ENCODE measurements at regions not wholly inside any gene's neighbourhood (a gene's known extent, or its start where the extent isn't known, plus 50 kb on each side); places are given as distances from the start of the nearest gene placed in this dataset.

GRCh38 chr21:25496825-25497482 is 110.3 kb downstream of the MRPL39 start:
- TF ChIP-seq, protein P1, sequence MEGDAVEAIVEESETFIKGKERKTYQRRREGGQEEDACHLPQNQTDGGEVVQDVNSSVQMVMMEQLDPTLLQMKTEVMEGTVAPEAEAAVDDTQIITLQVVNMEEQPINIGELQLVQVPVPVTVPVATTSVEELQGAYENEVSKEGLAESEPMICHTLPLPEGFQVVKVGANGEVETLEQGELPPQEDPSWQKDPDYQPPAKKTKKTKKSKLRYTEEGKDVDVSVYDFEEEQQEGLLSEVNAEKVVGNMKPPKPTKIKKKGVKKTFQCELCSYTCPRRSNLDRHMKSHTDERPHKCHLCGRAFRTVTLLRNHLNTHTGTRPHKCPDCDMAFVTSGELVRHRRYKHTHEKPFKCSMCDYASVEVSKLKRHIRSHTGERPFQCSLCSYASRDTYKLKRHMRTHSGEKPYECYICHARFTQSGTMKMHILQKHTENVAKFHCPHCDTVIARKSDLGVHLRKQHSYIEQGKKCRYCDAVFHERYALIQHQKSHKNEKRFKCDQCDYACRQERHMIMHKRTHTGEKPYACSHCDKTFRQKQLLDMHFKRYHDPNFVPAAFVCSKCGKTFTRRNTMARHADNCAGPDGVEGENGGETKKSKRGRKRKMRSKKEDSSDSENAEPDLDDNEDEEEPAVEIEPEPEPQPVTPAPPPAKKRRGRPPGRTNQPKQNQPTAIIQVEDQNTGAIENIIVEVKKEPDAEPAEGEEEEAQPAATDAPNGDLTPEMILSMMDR (IDR thresholded peaks at IDR 0.05), result no peak
- no peak for TF ChIP-seq POLR2AphosphoS5 (IDR thresholded peaks at IDR 0.05; ENCODE audit: insufficient read depth in 1 of 2, low read depth in 1 of 2)
- TF ChIP-seq POLR2A (IDR thresholded peaks at IDR 0.05), result no peak
- no peak overlapping the region for H3K27ac ChIP-seq
- H3K36me3 ChIP-seq, result no peaks in the 10 kb centered on the region
- H3K9me3 ChIP-seq, result no peaks in the 10 kb centered on the region
- H3K4me1 ChIP-seq, result no peaks in the 10 kb centered on the region
- intact Hi-C loops (cut with DNase I), result no loop called here
- H3K27me3 ChIP-seq, result no peaks in the 10 kb centered on the region
- H3K4me3 ChIP-seq, result no peak overlapping the region
- DNase-seq (ENCODE audit: extremely low spot score in 2 of 2), result no peak

DNA sequence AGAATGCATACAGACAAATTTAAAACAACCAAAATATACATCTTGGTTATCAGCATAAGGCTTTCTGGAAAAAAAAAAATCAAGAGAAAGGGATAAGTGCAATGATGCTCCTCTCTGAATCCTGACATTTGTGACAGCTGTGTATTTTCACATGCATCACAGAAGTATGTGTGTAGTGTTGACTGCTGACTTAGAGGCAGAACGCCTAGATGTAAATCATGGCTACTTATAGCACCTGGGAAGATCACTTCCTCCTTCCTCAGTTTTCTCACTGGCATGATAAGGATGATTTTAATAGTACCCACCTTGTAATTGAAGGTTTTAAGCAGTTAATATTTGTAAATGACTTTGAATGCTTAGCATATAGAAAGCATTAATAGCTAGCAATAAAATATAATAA is 112.5 kb downstream of the MRPL39 start:
- TF ChIP-seq POLR2A (IDR thresholded peaks at IDR 0.05), result no peak
- no peak for TF ChIP-seq POLR2AphosphoS5 (IDR thresholded peaks at IDR 0.05; ENCODE audit: insufficient read depth in 1 of 2, low read depth in 1 of 2)
- TF ChIP-seq, protein P1 (IDR thresholded peaks at IDR 0.05), result no peak
- intact Hi-C loops (cut with DNase I), result no loop called here
- Histone ChIP-seq H3K4me3 (no peak overlapping the region), H3K4me1 (no peaks in the 10 kb centered on the region), H3K9me3 (no peaks in the 10 kb centered on the region), H3K36me3 (no peaks in the 10 kb centered on the region), H3K27me3 (no peaks in the 10 kb centered on the region), H3K27ac (no peak overlapping the region)
- no peak for DNase-seq (ENCODE audit: extremely low spot score in 2 of 2)

GRCh38 chr21:25493722-25494121 is 113.6 kb downstream of the MRPL39 start:
- intact Hi-C loops (cut with DNase I), result no loop called here
- DNase-seq (ENCODE audit: extremely low spot score in 2 of 2), result no peak
- TF ChIP-seq POLR2A (IDR thresholded peaks at IDR 0.05), result no peak
- TF ChIP-seq POLR2AphosphoS5 (IDR thresholded peaks at IDR 0.05; ENCODE audit: insufficient read depth in 1 of 2, low read depth in 1 of 2), result no peak
- TF ChIP-seq, protein P1 (IDR thresholded peaks at IDR 0.05), result no peak
- Histone ChIP-seq H3K4me1 (no peaks in the 10 kb centered on the region), H3K27ac (no peak overlapping the region), H3K36me3 (no peaks in the 10 kb centered on the region), H3K4me3 (no peak overlapping the region), H3K27me3 (no peaks in the 10 kb centered on the region), H3K9me3 (no peaks in the 10 kb centered on the region)

DNA sequence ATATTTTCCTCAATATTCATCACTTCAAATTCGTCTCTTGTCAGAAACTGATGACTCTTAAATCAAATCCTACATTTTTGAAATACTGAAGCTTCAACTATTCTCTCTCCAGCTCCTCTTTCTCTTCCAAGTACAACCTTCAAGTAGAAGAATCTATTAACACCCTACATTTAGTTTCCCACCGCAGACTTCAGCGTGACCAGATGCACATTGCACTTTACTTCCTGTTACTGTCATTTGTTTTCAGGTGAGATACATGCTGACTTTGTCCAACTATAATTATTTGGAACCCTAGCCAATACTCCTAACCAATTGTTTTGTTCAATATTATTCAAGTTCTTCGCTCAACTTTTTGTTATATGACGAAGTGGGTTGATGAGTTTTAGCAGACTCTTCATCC is 116.0 kb downstream of the MRPL39 start:
- Histone ChIP-seq H3K4me3 (no peak overlapping the region), H3K4me1 (no peaks in the 10 kb centered on the region), H3K27me3 (no peaks in the 10 kb centered on the region), H3K36me3 (no peaks in the 10 kb centered on the region), H3K27ac (no peak overlapping the region), H3K9me3 (no peaks in the 10 kb centered on the region)
- intact Hi-C loops (cut with DNase I), result no loop called here
- TF ChIP-seq POLR2AphosphoS5 (IDR thresholded peaks at IDR 0.05; ENCODE audit: insufficient read depth in 1 of 2, low read depth in 1 of 2) (no peak), POLR2A (IDR thresholded peaks at IDR 0.05) (no peak)
- TF ChIP-seq, protein P1 (IDR thresholded peaks at IDR 0.05), result no peak
- no peak for DNase-seq (ENCODE audit: extremely low spot score in 2 of 2)

DNA sequence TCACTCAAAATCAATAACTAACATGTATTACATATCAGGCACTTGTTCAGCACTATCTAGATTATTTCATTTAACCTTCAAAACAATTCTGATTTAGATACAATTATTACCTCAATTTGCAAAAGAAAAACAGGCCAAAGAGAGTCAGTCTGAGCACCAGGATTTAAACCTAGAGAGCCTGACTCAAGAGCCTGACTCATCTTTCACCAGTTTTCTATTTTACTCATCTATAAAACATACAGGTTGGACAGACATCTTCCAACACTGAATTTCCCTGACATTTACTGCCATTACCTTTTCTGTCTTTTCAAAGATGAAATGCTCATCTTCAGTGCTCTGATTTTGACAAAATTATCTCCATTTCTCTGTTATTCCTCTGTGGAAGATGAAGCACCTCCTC is 116.5 kb downstream of the MRPL39 start:
- no peaks in the 10 kb centered on the region for H3K9me3 ChIP-seq
- H3K36me3 ChIP-seq, result no peaks in the 10 kb centered on the region
- no peak for DNase-seq (ENCODE audit: extremely low spot score in 2 of 2)
- no peaks in the 10 kb centered on the region for H3K27me3 ChIP-seq
- intact Hi-C loops (cut with DNase I), result no loop called here
- H3K27ac ChIP-seq, result no peak overlapping the region
- no peaks in the 10 kb centered on the region for H3K4me1 ChIP-seq
- no peak overlapping the region for H3K4me3 ChIP-seq
- TF ChIP-seq, protein P1 (IDR thresholded peaks at IDR 0.05), result no peak
- TF ChIP-seq POLR2AphosphoS5 (IDR thresholded peaks at IDR 0.05; ENCODE audit: insufficient read depth in 1 of 2, low read depth in 1 of 2), result no peak
- TF ChIP-seq POLR2A (IDR thresholded peaks at IDR 0.05), result no peak

All from vagina (tissue), 2 donors.